HG03439 (cell line): ENCODE measurements at regions not wholly inside any gene's neighbourhood (a gene's known extent, or its start where the extent isn't known, plus 50 kb on each side); places are given as distances from the start of the nearest gene placed in this dataset.

Experiments
- ATAC-seq: cut with Tn5 transposase; IDR thresholded peaks from one replicate; pipeline ENCODE4 v1.9.1; 2021; ENCODE audit warnings: mild to moderate bottlenecking, moderate library complexity; ENCODE audit not compliant: unreplicated experiment

GRCh38 chr6:147805155-147805554 is 296.7 kb downstream of the SAMD5 start:
- no peak for ATAC-seq

- ATAC-seq = no peak
These were observed 298.2 kb downstream of the SAMD5 start for GRCh38 chr6:147806697-147807096.

- ATAC-seq = no peak
These were observed 300.1 kb downstream of the SAMD5 start for GRCh38 chr6:147808640-147809039.

GRCh38 chr6:147811913-147812629 is 303.6 kb downstream of the SAMD5 start:
- ATAC-seq = no peak

DNA sequence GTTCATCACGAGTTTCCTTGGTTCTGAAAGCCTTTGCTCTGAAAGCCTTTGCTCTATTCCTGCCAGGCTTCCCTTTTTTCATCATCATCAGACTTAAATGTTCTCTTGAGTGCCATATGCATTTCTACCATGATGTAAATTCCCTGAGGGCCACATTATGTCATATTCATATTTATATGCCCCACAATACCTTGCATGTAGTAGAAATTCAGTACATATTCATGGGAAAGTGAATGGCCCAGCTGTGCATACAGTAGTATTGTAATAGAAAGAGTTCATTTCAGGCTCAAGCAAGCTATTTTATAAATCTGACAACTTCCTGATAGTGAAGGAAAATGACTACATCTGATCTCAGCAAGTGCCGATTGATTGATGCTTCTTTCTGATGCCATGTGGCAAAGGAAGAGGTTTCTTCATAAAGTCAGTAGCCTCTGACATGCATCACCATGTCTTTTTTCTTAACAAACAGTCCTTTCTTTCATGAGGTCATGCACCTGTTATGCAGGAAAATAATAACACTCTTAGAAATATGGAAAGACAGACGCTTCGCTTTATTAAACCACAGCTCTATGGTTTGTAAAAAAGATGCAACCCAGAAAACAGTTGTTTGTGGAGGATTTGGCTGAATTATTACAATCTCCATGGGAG is 308.7 kb downstream of the SAMD5 start:
- ATAC-seq = no peak

DNA sequence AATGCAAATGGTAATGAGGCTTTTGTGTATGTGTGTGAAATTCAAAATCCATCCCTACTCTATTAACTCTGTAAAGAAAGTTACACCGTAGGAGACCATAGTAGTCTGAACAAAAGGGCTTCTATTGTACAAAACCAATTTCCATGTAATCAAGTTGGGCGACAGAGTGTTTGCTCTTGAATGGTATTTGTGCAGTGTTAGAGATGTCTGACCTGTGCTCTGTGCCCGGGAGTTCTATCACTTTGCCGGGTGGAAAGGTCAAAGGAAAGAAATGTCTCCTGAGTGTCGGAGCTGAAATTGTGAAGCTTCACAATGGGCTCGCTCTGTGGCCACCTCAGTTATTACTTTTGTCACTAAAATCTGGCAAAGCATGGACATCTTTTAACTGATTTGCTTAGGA is 312.0 kb downstream of the SAMD5 start:
- ATAC-seq = no peak

- ATAC-seq = no peak
These were observed 312.9 kb downstream of the SAMD5 start for GRCh38 chr6:147821295-147821897.

DNA sequence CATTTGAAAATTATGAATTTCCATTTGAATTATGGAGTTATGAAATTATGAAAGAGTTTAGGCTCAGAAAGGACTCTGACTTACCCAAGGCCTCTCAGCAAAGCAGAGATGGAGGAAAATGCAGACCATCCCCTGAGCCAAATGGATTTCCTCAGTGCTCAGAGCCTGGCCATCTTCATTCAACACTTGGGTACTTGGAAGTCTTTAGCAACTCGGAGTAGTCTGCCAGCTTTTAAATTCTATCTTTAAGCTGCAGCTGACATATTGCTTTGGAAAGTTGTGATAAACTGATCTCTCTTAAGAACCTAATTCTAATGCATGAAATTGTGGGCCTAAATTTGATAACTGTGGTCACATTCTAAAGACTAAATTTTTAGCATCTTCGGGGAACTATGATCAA is 315.4 kb downstream of the SAMD5 start:
- no peak for ATAC-seq

DNA sequence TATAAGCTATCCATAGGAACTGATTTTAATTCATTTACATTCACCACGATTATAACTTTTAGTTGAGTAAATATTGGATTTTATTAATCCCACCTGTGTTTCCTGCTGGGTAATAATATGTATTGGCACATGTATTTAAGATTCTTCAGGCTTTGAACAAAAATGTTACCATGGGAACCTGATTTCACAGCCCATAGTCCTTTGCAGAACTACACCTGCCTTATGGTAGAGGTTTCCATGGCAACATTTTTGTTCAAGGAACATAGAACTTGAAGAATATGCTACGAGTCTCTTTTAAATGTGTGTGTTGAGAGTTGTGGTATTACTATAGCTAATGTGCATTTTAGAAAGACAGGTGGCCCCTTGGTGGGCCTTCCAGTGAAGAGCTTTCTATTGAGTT is 317.4 kb downstream of the SAMD5 start:
- no peak for ATAC-seq

- no peak for ATAC-seq
These were observed 318.2 kb downstream of the SAMD5 start for GRCh38 chr6:147826698-147827097.

DNA sequence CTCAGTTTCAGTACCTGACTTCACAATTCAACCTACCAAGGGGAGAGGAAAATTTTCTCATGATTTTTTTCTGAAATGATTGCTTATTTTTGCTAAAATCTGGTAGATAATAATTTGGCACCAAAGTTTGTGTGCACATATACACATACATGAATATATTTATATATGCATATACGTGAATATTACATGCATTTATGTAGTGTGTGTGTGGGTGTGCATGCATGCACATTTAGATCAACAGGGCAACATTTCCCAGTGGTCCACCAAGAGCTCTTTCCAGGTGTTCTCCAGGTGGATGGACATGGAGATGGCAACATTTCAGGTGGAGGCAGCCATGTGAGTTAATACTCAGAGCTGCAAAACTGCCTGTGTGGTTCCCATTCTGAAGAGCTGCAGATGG is 320.9 kb downstream of the SAMD5 start:
- no peak for ATAC-seq

DNA sequence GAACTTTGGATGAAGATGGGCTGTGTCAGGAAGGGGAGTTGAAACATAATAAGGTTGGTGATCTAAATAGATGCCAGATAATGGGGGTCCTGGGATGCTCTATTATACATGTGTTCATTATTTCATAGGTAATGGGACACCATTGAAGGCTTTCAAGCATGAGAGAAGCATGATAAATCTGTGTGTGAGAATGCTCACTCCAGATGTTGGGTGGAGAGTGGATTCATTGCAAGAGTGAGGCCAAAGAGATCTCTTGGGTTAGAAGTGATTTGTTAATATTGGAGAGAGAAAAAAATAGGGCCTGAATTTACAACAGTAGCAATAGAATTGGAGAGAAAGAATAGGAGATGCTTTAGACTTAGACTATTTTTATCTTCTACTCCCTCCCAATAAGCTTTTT is 321.3 kb downstream of the SAMD5 start:
- ATAC-seq = no peak

DNA sequence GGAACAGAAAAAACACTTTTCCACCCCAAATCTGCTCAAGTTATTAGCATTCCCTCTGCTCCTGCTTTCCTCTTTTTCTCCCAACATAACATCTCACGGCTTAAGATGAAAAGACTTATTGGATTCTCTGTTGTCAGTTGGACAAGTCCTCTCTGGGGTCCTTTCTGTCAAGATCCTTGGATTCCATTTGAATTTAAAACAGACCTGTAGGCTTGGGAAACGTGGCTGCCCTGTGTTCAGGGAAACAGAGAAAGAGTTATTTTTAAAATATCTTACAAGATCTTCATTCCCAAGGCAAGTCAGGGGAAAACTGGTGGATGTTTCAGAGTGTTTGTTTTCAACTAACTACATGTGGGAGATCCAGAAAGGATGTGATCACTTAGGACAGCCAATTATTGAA is 322.9 kb downstream of the SAMD5 start:
- no peak for ATAC-seq

- no peak for ATAC-seq
These were observed 325.1 kb downstream of the SAMD5 start for GRCh38 chr6:147833607-147834006.

GRCh38 chr6:147834084-147834776 is 325.7 kb downstream of the SAMD5 start:
- no peak for ATAC-seq

- no peak for ATAC-seq
These were observed 329.1 kb downstream of the SAMD5 start for GRCh38 chr6:147837540-147837939.

- ATAC-seq = no peak
These were observed 331.5 kb downstream of the SAMD5 start for GRCh38 chr6:147839708-147840610.

GRCh38 chr6:147841547-147842148 is 333.2 kb downstream of the SAMD5 start:
- no peak for ATAC-seq

GRCh38 chr6:147849401-147850330 is 341.2 kb downstream of the SAMD5 start:
- ATAC-seq = no peak
